ENCODE measurements at regions not wholly inside any gene's neighbourhood (a gene's known extent, or its start where the extent isn't known, plus 50 kb on each side); places are given as distances from the start of the nearest gene placed in this dataset.

GRCh38 chr15:62624547-62625378, 417.8 kb upstream of the TPM1 start:
- no peaks in the 10 kb centered on the region for H3K27me3 Mint-ChIP-seq (ENCODE audit: low read depth)
- no peaks in the 10 kb centered on the region for H3K36me3 Mint-ChIP-seq
- TF ChIP-seq CTCF (IDR thresholded peaks at IDR 0.05; ENCODE audit: unreplicated experiment) = no peak
- peaks cover 25% of the 10 kb centered on the region for H3K4me1 Mint-ChIP-seq
- H3K9me3 Mint-ChIP-seq = no peaks in the 10 kb centered on the region
- DNase-seq (ENCODE audit: low spot score in 2 of 2, unreplicated experiment in 2 of 2) = no peak
- H3K4me3 Mint-ChIP-seq = no peak overlapping the region
- H3K27ac Mint-ChIP-seq = no peak overlapping the region

- H3K9me3 Mint-ChIP-seq = no peaks in the 10 kb centered on the region
- H3K4me1 Mint-ChIP-seq = peaks cover 25% of the 10 kb centered on the region
- no peak overlapping the region for H3K27ac Mint-ChIP-seq
- H3K4me3 Mint-ChIP-seq = no peak overlapping the region
- no peak for DNase-seq (ENCODE audit: low spot score in 2 of 2, unreplicated experiment in 2 of 2)
- TF ChIP-seq CTCF (IDR thresholded peaks at IDR 0.05; ENCODE audit: unreplicated experiment) = no peak
- no peaks in the 10 kb centered on the region for H3K27me3 Mint-ChIP-seq (ENCODE audit: low read depth)
- no peaks in the 10 kb centered on the region for H3K36me3 Mint-ChIP-seq
Measured at GRCh38 chr15:62625429-62626033, 417.0 kb upstream of the TPM1 start.

- H3K36me3 Mint-ChIP-seq = no peaks in the 10 kb centered on the region
- no peak for DNase-seq (ENCODE audit: low spot score in 2 of 2, unreplicated experiment in 2 of 2)
- H3K27me3 Mint-ChIP-seq (ENCODE audit: low read depth) = no peaks in the 10 kb centered on the region
- peaks cover 25% of the 10 kb centered on the region for H3K4me1 Mint-ChIP-seq
- H3K4me3 Mint-ChIP-seq = no peak overlapping the region
- H3K9me3 Mint-ChIP-seq = no peaks in the 10 kb centered on the region
- no peak for TF ChIP-seq CTCF (IDR thresholded peaks at IDR 0.05; ENCODE audit: unreplicated experiment)
- no peak overlapping the region for H3K27ac Mint-ChIP-seq
Measured at GRCh38 chr15:62626903-62627302, 415.6 kb upstream of the TPM1 start.

GRCh38 chr15:62631076-62631724, 411.3 kb upstream of the TPM1 start:
- Mint-ChIP-seq H3K27me3 (ENCODE audit: low read depth) (no peaks in the 10 kb centered on the region), H3K27ac (no peak overlapping the region), H3K9me3 (peaks cover 4% of the 10 kb centered on the region), H3K36me3 (no peaks in the 10 kb centered on the region), H3K4me3 (no peak overlapping the region), H3K4me1 (peaks cover 10% of the 10 kb centered on the region)
- DNase-seq (ENCODE audit: low spot score in 2 of 2, unreplicated experiment in 2 of 2) = no peak
- no peak for TF ChIP-seq CTCF (IDR thresholded peaks at IDR 0.05; ENCODE audit: unreplicated experiment)

- no peak overlapping the region for H3K4me3 Mint-ChIP-seq
- no peak overlapping the region for H3K27ac Mint-ChIP-seq
- no peaks in the 10 kb centered on the region for H3K27me3 Mint-ChIP-seq (ENCODE audit: low read depth)
- TF ChIP-seq CTCF (IDR thresholded peaks at IDR 0.05; ENCODE audit: unreplicated experiment) = no peak
- peaks cover 4% of the 10 kb centered on the region for H3K9me3 Mint-ChIP-seq
- H3K36me3 Mint-ChIP-seq = no peaks in the 10 kb centered on the region
- no peak for DNase-seq (ENCODE audit: low spot score in 2 of 2, unreplicated experiment in 2 of 2)
- peaks cover 11% of the 10 kb centered on the region for H3K4me1 Mint-ChIP-seq
Measured at GRCh38 chr15:62636823-62637573, 405.5 kb upstream of the TPM1 start.
